D721Med (cell line): ENCODE measurements at regions not wholly inside any gene's neighbourhood (a gene's known extent, or its start where the extent isn't known, plus 50 kb on each side); places are given as distances from the start of the nearest gene placed in this dataset.
"Not testable (repeated sequence)": the region's sequence is repeated elsewhere in the genome, so short reads cannot be mapped to it uniquely, and the experiment has no call there.

Experiments
- DNase-seq: peaks from one replicate; pipeline ENCODE4 v3.0.0; 2011; ENCODE audit warnings: low spot score; ENCODE audit not compliant: insufficient read length
- FAIRE-seq: peaks from 2 replicates; lab custom pipeline; 2011; peaks lifted over from hg19 to GRCh38; lab: Jason Lieb, UNC
- TF ChIP-seq, protein P1 (sequence below): IDR thresholded peaks from 2 replicates; pipeline ENCODE4 v1.5.1; 2012; ENCODE audit warnings: mild to moderate bottlenecking, control low read depth; ENCODE audit not compliant: insufficient read depth; ENCODE audit errors: missing control alignments

GRCh38 chr12:89155826-89156225 lies 196.5 kb downstream of the DUSP6 start:
- DNase-seq, result no peak
- FAIRE-seq, result no peak
- TF ChIP-seq, protein P1, sequence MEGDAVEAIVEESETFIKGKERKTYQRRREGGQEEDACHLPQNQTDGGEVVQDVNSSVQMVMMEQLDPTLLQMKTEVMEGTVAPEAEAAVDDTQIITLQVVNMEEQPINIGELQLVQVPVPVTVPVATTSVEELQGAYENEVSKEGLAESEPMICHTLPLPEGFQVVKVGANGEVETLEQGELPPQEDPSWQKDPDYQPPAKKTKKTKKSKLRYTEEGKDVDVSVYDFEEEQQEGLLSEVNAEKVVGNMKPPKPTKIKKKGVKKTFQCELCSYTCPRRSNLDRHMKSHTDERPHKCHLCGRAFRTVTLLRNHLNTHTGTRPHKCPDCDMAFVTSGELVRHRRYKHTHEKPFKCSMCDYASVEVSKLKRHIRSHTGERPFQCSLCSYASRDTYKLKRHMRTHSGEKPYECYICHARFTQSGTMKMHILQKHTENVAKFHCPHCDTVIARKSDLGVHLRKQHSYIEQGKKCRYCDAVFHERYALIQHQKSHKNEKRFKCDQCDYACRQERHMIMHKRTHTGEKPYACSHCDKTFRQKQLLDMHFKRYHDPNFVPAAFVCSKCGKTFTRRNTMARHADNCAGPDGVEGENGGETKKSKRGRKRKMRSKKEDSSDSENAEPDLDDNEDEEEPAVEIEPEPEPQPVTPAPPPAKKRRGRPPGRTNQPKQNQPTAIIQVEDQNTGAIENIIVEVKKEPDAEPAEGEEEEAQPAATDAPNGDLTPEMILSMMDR, result no peak

DNA sequence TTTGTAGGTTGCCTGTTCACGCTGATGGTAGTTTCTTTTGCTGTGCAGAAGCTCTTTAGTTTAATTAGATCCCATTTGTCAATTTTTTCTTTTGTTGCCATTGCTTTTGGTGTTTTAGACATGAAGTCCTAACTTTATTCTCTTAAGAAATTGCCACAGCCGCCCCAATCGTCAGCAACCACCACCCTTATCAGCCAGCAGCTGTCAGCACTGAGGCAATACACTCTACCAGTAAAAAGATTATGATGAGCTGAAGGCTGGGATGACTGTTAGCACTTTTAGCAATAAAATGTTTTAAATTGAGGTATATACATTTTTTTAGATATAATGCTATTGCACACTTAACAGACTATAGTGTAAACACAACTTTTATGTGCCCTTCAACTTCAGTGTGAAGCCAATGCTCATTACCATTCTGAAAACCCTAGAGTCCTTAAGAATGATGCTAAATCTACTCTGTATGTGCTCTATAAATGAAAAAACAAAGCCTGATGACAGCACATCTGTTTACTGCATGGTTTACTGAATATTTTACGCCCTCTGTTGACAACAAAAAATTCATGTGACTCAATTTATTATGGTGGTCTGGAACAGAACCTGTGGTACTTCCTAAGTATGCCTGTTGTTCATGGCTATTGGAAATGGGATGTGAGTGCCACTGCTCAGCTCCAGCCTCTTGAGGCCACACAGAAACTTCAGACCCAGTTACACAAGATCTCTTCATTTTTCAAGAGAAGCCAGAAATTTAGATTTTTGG lies 197.4 kb downstream of the DUSP6 start:
- TF ChIP-seq, protein P1, result no peak
- no peak for DNase-seq
- FAIRE-seq, result no peak

- DNase-seq (no peak), FAIRE-seq (no peak)
- TF ChIP-seq, protein P1, result no peak
These were observed 199.0 kb downstream of the DUSP6 start for GRCh38 chr12:89153341-89153740.

GRCh38 chr12:89151536-89151935 lies 200.8 kb downstream of the DUSP6 start:
- DNase-seq, result no peak
- TF ChIP-seq, protein P1, result no peak
- no peak for FAIRE-seq

DNA sequence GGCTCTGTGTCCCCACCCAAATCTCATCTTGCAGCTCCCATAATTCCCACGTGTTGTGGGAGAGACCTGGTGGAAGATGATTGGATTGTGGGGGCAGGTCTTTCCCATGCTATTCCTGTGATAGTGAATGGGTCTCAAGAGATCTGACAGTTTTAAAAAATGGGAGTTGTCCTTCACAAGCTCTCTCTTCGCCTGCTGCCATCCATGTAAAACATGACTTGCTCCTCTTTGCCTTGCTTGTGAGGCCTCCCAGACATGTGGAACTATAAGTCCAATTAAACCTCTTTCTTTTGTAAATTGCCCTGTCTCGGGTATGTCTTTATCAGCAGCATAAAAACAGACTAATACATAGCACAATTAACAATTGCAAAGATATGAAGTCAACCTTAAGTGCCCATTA lies 201.5 kb downstream of the DUSP6 start:
- FAIRE-seq, DNase-seq: not testable (repeated sequence)

GRCh38 chr12:89140602-89141238 lies 211.6 kb downstream of the DUSP6 start:
- DNase-seq (no peak), FAIRE-seq (no peak)

DNA sequence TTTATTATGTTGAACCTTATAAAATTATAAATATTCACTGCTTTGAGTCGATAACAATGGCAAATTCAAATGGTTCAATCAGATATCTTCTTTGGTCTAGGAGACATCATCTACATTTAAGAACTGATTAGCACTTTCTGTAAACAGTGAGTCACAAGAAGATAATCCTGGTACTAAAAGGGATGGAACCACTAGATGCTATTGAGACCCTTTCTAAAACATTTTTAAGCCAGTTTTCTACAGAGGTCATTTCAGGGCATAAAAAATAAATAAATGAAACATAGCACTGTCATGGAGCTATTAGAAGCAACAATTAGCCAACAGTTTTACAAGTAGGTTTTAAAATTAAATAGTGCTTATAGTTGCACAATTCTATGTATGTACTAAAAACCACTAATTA lies 212.2 kb downstream of the DUSP6 start:
- TF ChIP-seq, protein P1, result no peak
- FAIRE-seq, result no peak
- no peak for DNase-seq

More at GRCh38 chr12:89140602-89141238, 211.6 kb downstream of the DUSP6 start:
- TF ChIP-seq, protein P1, result no peak
